ENCODE measurements at regions not wholly inside any gene's neighbourhood (a gene's known extent, or its start where the extent isn't known, plus 50 kb on each side); places are given as distances from the start of the nearest gene placed in this dataset.
"Not testable (repeated sequence)": the region's sequence is repeated elsewhere in the genome, so short reads cannot be mapped to it uniquely, and the experiment has no call there.

GRCh38 chr13:52922961-52923360 lies 74.5 kb upstream of the PCDH8 start:
- no peak for DNase-seq (ENCODE audit: insufficient read length, low spot score, missing footprints)
- Histone ChIP-seq H3K4me3 (ENCODE audit: insufficient read depth, low read length) (no peak overlapping the region), H3K36me3 (ENCODE audit: insufficient read depth, low read length) (no peaks in the 10 kb centered on the region), H4K20me1 (ENCODE audit: insufficient read depth, low read length) (no peaks in the 10 kb centered on the region), H3K9me3 (ENCODE audit: low read depth, low read length) (no peaks in the 10 kb centered on the region), H3K27ac (ENCODE audit: low read depth, low read length) (no peak overlapping the region), H3K4me2 (ENCODE audit: insufficient read depth, low read length) (no peak overlapping the region), H3K27me3 (ENCODE audit: insufficient read depth, low read length) (no peaks in the 10 kb centered on the region), H2AFZ (ENCODE audit: low read length) (no peak overlapping the region), H3K79me2 (ENCODE audit: insufficient read depth, low read length) (no peaks in the 10 kb centered on the region), H3K4me1 (ENCODE audit: insufficient read depth, low read length) (no peaks in the 10 kb centered on the region)
- TF ChIP-seq CTCF (IDR thresholded peaks at IDR 0.05; ENCODE audit: extremely low read depth, low read depth, low read length) = no peak

DNA sequence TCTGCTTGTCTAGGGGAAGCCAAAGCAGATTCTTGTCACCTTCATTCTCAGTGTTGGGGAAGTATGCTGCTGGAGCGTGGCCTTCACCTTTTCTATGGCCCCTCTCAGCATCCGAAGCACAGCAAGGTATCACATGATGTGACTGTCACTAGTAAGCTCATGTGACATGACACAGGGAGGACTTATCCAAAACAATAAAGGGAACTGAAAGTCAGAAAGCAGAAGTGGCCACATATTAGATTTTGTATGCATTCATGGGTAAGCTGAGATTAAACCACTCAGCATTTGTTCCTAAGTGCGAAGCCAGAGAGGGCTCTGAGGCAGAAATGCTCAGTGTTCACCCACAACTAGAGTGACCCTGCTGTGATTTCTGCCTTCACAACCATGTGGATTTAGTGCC lies 72.8 kb upstream of the PCDH8 start:
- no peak overlapping the region for H3K4me2 ChIP-seq (ENCODE audit: insufficient read depth, low read length)
- H3K36me3 ChIP-seq (ENCODE audit: insufficient read depth, low read length) = no peaks in the 10 kb centered on the region
- no peaks in the 10 kb centered on the region for H3K79me2 ChIP-seq (ENCODE audit: insufficient read depth, low read length)
- H2AFZ ChIP-seq (ENCODE audit: low read length) = no peak overlapping the region
- H3K4me3 ChIP-seq (ENCODE audit: insufficient read depth, low read length) = no peak overlapping the region
- no peak for TF ChIP-seq CTCF (IDR thresholded peaks at IDR 0.05; ENCODE audit: extremely low read depth, low read depth, low read length)
- no peak for DNase-seq (ENCODE audit: insufficient read length, low spot score, missing footprints)
- no peaks in the 10 kb centered on the region for H3K4me1 ChIP-seq (ENCODE audit: insufficient read depth, low read length)
- no peaks in the 10 kb centered on the region for H3K27me3 ChIP-seq (ENCODE audit: insufficient read depth, low read length)
- H4K20me1 ChIP-seq (ENCODE audit: insufficient read depth, low read length) = no peaks in the 10 kb centered on the region
- H3K9me3 ChIP-seq (ENCODE audit: low read depth, low read length) = no peaks in the 10 kb centered on the region
- H3K27ac ChIP-seq (ENCODE audit: low read depth, low read length) = no peak overlapping the region

DNA sequence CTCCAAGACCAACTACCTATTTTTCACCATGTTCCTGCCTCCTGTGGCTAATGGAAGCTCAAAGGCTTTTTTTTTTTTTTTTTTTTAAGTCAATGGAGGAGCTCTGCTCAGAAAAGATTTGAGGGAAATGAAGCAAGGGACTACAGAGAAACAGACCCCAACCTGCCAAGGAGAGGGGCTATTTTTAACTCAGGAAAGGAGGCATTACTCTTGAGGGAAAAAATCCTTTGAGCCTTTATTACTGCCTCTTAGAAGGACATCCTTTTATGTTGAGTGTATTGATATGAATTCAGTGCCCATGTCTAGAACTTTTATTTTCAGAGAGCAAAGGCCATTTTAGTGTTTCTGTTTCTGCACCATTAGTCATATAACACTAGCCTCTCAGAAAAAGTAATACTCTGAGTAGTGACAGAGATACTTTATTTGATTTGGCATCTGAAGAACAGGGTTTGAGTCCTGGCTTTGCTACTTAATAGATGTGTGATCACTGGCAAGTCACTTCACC lies 68.1 kb upstream of the PCDH8 start:
- no peak for DNase-seq (ENCODE audit: insufficient read length, low spot score, missing footprints)
- Histone ChIP-seq H3K4me2 (ENCODE audit: insufficient read depth, low read length) (no peak overlapping the region), H3K9me3 (ENCODE audit: low read depth, low read length) (no peaks in the 10 kb centered on the region), H4K20me1 (ENCODE audit: insufficient read depth, low read length) (no peaks in the 10 kb centered on the region), H3K79me2 (ENCODE audit: insufficient read depth, low read length) (no peaks in the 10 kb centered on the region), H3K4me3 (ENCODE audit: insufficient read depth, low read length) (no peak overlapping the region), H3K27ac (ENCODE audit: low read depth, low read length) (no peak overlapping the region), H2AFZ (ENCODE audit: low read length) (no peak overlapping the region), H3K27me3 (ENCODE audit: insufficient read depth, low read length) (no peaks in the 10 kb centered on the region), H3K36me3 (ENCODE audit: insufficient read depth, low read length) (no peaks in the 10 kb centered on the region), H3K4me1 (ENCODE audit: insufficient read depth, low read length) (no peaks in the 10 kb centered on the region)
- TF ChIP-seq CTCF (IDR thresholded peaks at IDR 0.05; ENCODE audit: extremely low read depth, low read depth, low read length) = no peak

GRCh38 chr13:52911340-52911739 lies 62.9 kb upstream of the PCDH8 start:
- no peaks in the 10 kb centered on the region for H3K79me2 ChIP-seq (ENCODE audit: insufficient read depth, low read length)
- H3K4me3 ChIP-seq (ENCODE audit: insufficient read depth, low read length) = no peak overlapping the region
- no peak overlapping the region for H3K4me2 ChIP-seq (ENCODE audit: insufficient read depth, low read length)
- H3K9me3 ChIP-seq (ENCODE audit: low read depth, low read length) = no peaks in the 10 kb centered on the region
- H3K36me3 ChIP-seq (ENCODE audit: insufficient read depth, low read length) = no peaks in the 10 kb centered on the region
- H2AFZ ChIP-seq (ENCODE audit: low read length) = no peak overlapping the region
- DNase-seq (ENCODE audit: insufficient read length, low spot score, missing footprints) = no peak
- H3K4me1 ChIP-seq (ENCODE audit: insufficient read depth, low read length) = no peaks in the 10 kb centered on the region
- no peak overlapping the region for H3K27ac ChIP-seq (ENCODE audit: low read depth, low read length)
- no peaks in the 10 kb centered on the region for H4K20me1 ChIP-seq (ENCODE audit: insufficient read depth, low read length)
- no peaks in the 10 kb centered on the region for H3K27me3 ChIP-seq (ENCODE audit: insufficient read depth, low read length)
- TF ChIP-seq CTCF (IDR thresholded peaks at IDR 0.05; ENCODE audit: extremely low read depth, low read depth, low read length) = no peak

DNA sequence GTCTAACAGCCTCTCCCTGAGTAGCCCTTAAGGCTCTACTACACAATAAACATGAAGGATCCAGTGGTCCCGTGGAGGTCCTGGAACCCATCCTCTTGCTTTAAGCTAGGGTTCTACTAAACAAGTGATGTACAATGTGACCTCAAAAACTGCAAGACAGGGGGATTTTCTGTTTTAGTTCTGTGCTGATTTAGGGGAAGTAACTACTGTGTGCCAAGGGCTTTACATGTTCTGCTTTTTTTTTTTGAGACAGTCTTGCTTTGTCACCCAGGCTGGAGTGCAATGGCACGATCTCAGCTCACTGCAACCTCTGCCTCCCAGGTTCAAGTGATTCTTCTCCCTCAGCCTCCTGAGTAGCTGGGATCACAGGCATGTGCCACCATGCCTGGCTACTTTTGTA lies 61.9 kb upstream of the PCDH8 start:
- not testable (repeated sequence) for H3K36me3 ChIP-seq (ENCODE audit: insufficient read depth, low read length); H4K20me1 ChIP-seq (ENCODE audit: insufficient read depth, low read length); H3K79me2 ChIP-seq (ENCODE audit: insufficient read depth, low read length); DNase-seq (ENCODE audit: insufficient read length, low spot score, missing footprints); H3K27me3 ChIP-seq (ENCODE audit: insufficient read depth, low read length); H3K4me3 ChIP-seq (ENCODE audit: insufficient read depth, low read length); H3K4me1 ChIP-seq (ENCODE audit: insufficient read depth, low read length); H3K4me2 ChIP-seq (ENCODE audit: insufficient read depth, low read length); H3K9me3 ChIP-seq (ENCODE audit: low read depth, low read length); H3K27ac ChIP-seq (ENCODE audit: low read depth, low read length); H2AFZ ChIP-seq (ENCODE audit: low read length)
